ENCODE measurements at regions not wholly inside any gene's neighbourhood (a gene's known extent, or its start where the extent isn't known, plus 50 kb on each side); places are given as distances from the start of the nearest gene placed in this dataset.
A peak's percentile ranks its signal among the peaks of the same experiment; 100 is the strongest.

DNA sequence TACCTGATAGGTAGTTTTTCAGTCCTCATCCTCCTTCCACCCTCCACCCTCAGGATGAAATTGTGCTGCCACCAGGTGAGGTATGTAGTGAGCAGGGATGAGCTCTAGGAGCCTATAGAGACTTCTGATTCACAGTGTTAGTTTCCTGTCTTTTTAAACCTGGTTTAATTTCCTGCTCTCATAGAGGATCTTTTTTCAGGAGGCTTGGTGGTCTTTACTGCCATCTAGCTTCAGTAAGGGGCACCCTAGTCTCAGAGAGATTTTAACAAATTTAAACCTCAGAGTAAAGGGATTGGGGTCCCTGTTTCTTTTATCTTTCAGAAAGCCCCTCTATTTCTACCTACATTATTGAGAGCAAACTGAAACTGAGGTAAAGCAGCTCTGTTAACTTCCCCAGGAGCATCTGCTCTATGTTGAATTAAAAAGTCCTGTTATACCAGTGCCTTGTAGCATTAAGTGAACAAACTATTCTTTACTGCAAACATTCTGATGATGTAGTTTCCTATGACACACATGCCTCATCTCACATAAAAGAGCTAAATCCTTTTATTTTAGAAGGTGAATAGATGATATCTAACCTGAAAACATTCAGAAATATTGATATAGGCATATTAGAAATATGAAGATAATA, 172.2 kb upstream of the DDHD1 start:
- no peak for FAIRE-seq
- no peak overlapping the region for H3K9ac ChIP-seq (ENCODE audit: low read length in 3 of 3)
- DNase-seq: peak in 2 of 5 donors; percentile 33 to 49
- H3K36me3 ChIP-seq (ENCODE audit: control insufficient read depth in 2 of 3, insufficient read depth in 3 of 3, low read length in 3 of 3): no peaks in the 10 kb centered on the region
- H3K9me3 ChIP-seq (ENCODE audit: control insufficient read depth in 2 of 3, insufficient read depth in 1 of 3, low read length in 3 of 3): no peaks in the 10 kb centered on the region
- no peak overlapping the region for H3K27ac ChIP-seq (ENCODE audit: low read depth in 2 of 2, low read length in 2 of 2)
- no peaks in the 10 kb centered on the region for H3K27me3 ChIP-seq (ENCODE audit: control insufficient read depth, insufficient read depth, low read length)
- TF ChIP-seq, protein P1, sequence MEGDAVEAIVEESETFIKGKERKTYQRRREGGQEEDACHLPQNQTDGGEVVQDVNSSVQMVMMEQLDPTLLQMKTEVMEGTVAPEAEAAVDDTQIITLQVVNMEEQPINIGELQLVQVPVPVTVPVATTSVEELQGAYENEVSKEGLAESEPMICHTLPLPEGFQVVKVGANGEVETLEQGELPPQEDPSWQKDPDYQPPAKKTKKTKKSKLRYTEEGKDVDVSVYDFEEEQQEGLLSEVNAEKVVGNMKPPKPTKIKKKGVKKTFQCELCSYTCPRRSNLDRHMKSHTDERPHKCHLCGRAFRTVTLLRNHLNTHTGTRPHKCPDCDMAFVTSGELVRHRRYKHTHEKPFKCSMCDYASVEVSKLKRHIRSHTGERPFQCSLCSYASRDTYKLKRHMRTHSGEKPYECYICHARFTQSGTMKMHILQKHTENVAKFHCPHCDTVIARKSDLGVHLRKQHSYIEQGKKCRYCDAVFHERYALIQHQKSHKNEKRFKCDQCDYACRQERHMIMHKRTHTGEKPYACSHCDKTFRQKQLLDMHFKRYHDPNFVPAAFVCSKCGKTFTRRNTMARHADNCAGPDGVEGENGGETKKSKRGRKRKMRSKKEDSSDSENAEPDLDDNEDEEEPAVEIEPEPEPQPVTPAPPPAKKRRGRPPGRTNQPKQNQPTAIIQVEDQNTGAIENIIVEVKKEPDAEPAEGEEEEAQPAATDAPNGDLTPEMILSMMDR (IDR thresholded peaks at IDR 0.05; ENCODE audit: borderline replicate concordance, extremely low read depth, insufficient read depth): no peak
- H3K4me3 ChIP-seq (ENCODE audit: low read length in 3 of 3): no peak overlapping the region
- intact Hi-C loops (cut with DNase I): no loop called here
- H3K4me1 ChIP-seq (ENCODE audit: control insufficient read depth in 2 of 3, insufficient read depth in 2 of 3, low read depth in 1 of 3, low read length in 3 of 3): no peaks in the 10 kb centered on the region

DNA sequence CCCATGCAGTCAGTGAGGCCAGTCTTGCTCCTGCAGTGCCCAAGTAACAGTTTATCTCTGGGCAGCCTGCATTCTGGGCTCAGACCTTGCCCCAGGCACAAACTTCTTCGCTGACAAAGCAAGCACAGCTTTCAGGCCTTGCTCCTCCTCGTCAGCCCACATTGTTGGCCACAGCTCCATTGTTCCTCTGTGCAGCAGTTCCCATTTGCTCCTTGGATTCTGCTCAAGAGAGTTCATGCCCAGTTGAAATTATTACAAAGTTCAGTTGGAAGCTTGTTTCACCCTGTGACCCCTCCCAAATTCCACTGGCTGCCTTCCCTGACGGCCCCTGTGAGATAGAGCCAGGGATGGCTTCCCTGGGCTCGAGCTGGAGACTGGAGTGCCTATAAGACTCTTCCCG, 163.4 kb upstream of the DDHD1 start:
- Histone ChIP-seq H3K9ac (ENCODE audit: low read length in 3 of 3) (no peak overlapping the region), H3K27me3 (ENCODE audit: control insufficient read depth, insufficient read depth, low read length) (no peaks in the 10 kb centered on the region), H3K9me3 (ENCODE audit: control insufficient read depth in 2 of 3, insufficient read depth in 1 of 3, low read length in 3 of 3) (no peaks in the 10 kb centered on the region), H3K4me1 (ENCODE audit: control insufficient read depth in 2 of 3, insufficient read depth in 2 of 3, low read depth in 1 of 3, low read length in 3 of 3) (no peaks in the 10 kb centered on the region), H3K4me3 (ENCODE audit: low read length in 3 of 3) (no peak overlapping the region), H3K36me3 (ENCODE audit: control insufficient read depth in 2 of 3, insufficient read depth in 3 of 3, low read length in 3 of 3) (no peaks in the 10 kb centered on the region), H3K27ac (ENCODE audit: low read depth in 2 of 2, low read length in 2 of 2) (no peak overlapping the region)
- TF ChIP-seq, protein P1 (IDR thresholded peaks at IDR 0.05; ENCODE audit: borderline replicate concordance, extremely low read depth, insufficient read depth): no peak
- no peak for FAIRE-seq
- intact Hi-C loops (cut with DNase I): no loop called here
- no peak for DNase-seq

DNA sequence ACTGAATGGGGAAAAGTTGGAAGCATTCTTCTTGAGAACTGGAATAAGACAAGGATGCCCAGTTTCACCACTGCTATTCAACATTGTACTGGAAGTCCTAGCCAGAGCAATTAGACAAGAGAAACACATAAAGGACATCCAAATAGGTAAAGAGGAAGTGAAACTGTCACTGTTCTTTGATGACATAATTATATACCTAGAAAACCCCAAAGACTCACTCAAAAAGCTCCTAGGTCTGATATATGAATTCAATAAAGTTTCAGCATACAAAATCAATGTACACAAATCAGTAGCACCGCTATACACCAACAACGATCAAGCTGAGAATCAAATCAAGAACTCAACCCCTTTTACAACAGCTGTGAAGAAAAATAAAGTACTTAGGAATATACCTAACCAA, 157.3 kb upstream of the DDHD1 start:
- no peak for FAIRE-seq
- intact Hi-C loops (cut with DNase I): no loop called here

More for the DNA sequence above, 157.3 kb upstream of the DDHD1 start:
- Histone ChIP-seq H3K27ac (ENCODE audit: low read depth in 2 of 2, low read length in 2 of 2) (no peak overlapping the region), H3K9me3 (ENCODE audit: control insufficient read depth in 2 of 3, insufficient read depth in 1 of 3, low read length in 3 of 3) (no peaks in the 10 kb centered on the region), H3K4me3 (ENCODE audit: low read length in 3 of 3) (no peak overlapping the region), H3K27me3 (ENCODE audit: control insufficient read depth, insufficient read depth, low read length) (no peaks in the 10 kb centered on the region), H3K9ac (ENCODE audit: low read length in 3 of 3) (no peak overlapping the region), H3K36me3 (ENCODE audit: control insufficient read depth in 2 of 3, insufficient read depth in 3 of 3, low read length in 3 of 3) (no peaks in the 10 kb centered on the region), H3K4me1 (ENCODE audit: control insufficient read depth in 2 of 3, insufficient read depth in 2 of 3, low read depth in 1 of 3, low read length in 3 of 3) (peaks cover 0 to 7% (median 4%) of the 10 kb centered on the region in 3 donors)
- TF ChIP-seq, protein P1 (IDR thresholded peaks at IDR 0.05; ENCODE audit: borderline replicate concordance, extremely low read depth, insufficient read depth): no peak
- no peak for DNase-seq
